ENCODE measurements at regions not wholly inside any gene's neighbourhood (a gene's known extent, or its start where the extent isn't known, plus 50 kb on each side); places are given as distances from the start of the nearest gene placed in this dataset.
A peak's percentile ranks its signal among the peaks of the same experiment; 100 is the strongest.

DNA sequence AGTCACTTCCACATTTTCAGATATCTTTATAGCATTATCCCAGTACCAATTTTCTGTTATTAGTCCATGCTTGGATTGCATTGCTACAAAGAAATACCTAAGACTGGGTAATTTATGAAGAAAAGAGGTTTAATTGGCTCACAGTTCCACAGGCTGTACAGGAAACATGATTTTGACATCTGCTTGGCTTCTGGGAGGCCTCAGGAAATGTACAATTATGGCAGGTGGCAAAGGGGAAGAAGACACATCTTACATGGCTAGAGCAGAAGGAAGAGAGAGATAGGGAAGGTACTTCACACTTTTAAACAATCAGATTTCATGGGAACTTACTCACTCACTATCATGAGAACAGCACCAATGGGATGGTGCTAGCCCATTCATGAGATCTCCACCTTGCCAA lies 172.3 kb upstream of the GPR149 start:
- Mint-ChIP-seq H3K4me1 (peaks cover 9% of the 10 kb centered on the region), H3K27ac (no peak overlapping the region), H3K36me3 (no peaks in the 10 kb centered on the region), H3K9me3 (peaks cover 2% of the 10 kb centered on the region), H3K4me3 (no peak overlapping the region), H3K27me3 (ENCODE audit: insufficient read depth, low read depth) (no peaks in the 10 kb centered on the region)
- TF ChIP-seq, protein P1, sequence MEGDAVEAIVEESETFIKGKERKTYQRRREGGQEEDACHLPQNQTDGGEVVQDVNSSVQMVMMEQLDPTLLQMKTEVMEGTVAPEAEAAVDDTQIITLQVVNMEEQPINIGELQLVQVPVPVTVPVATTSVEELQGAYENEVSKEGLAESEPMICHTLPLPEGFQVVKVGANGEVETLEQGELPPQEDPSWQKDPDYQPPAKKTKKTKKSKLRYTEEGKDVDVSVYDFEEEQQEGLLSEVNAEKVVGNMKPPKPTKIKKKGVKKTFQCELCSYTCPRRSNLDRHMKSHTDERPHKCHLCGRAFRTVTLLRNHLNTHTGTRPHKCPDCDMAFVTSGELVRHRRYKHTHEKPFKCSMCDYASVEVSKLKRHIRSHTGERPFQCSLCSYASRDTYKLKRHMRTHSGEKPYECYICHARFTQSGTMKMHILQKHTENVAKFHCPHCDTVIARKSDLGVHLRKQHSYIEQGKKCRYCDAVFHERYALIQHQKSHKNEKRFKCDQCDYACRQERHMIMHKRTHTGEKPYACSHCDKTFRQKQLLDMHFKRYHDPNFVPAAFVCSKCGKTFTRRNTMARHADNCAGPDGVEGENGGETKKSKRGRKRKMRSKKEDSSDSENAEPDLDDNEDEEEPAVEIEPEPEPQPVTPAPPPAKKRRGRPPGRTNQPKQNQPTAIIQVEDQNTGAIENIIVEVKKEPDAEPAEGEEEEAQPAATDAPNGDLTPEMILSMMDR (IDR thresholded peaks at IDR 0.05), result no peak
- TF ChIP-seq EZH2 (IDR thresholded peaks at IDR 0.05) (no peak), EZH2phosphoT487 (IDR thresholded peaks at IDR 0.05) (no peak)
- Histone ChIP-seq H3K4me1 (no peaks in the 10 kb centered on the region), H3K9ac (no peak overlapping the region), H3K27ac (no peak overlapping the region), H3F3A (ENCODE audit: low read depth) (peaks cover 9% of the 10 kb centered on the region), H2AFZ (replicated peaks) (no peak overlapping the region), H3K27me3 (no peaks in the 10 kb centered on the region), H3K4me3 (no peak overlapping the region), H3K9me3 (ENCODE audit: low read depth) (no peaks in the 10 kb centered on the region), H3K36me3 (no peaks in the 10 kb centered on the region), H4K20me1 (ENCODE audit: low read depth) (no peaks in the 10 kb centered on the region), H3K79me2 (ENCODE audit: low read depth) (no peaks in the 10 kb centered on the region), H3K4me2 (no peak overlapping the region)
- no peak for DNase-seq (ENCODE audit: low spot score)

DNA sequence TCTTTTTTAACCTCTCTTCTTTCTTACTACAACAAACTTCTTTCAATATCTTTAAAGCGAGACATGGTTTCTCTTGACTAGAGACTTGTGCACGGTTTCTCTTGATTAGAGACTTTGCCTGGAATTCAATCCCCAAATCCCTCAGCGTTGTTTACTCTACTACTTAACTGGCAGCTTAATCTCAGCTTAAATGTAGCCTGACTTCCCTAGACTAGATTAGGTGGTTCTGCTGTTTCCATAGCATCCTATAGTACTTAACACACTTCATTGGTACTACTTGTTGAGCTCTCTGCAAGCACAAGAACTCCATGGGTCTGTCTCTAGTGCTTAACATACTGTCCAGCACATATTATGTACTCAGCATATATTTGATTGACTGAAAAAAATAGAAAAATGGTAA lies 168.2 kb upstream of the GPR149 start:
- peaks cover 9% of the 10 kb centered on the region for H3K4me1 Mint-ChIP-seq
- H3K9ac ChIP-seq, result no peak overlapping the region
- no peaks in the 10 kb centered on the region for H3K9me3 ChIP-seq (ENCODE audit: low read depth)
- H3K79me2 ChIP-seq (ENCODE audit: low read depth), result no peaks in the 10 kb centered on the region
- DNase-seq (ENCODE audit: low spot score), result peak; percentile 52
- no peaks in the 10 kb centered on the region for H3K36me3 Mint-ChIP-seq
- H3K4me1 ChIP-seq, result no peaks in the 10 kb centered on the region
- no peaks in the 10 kb centered on the region for H4K20me1 ChIP-seq (ENCODE audit: low read depth)
- no peak overlapping the region for H3K4me2 ChIP-seq
- TF ChIP-seq, protein P1 (IDR thresholded peaks at IDR 0.05), result no peak
- TF ChIP-seq EZH2 (IDR thresholded peaks at IDR 0.05) (no peak), EZH2phosphoT487 (IDR thresholded peaks at IDR 0.05) (no peak)
- H3K27me3 ChIP-seq, result no peaks in the 10 kb centered on the region
- H3K4me3 ChIP-seq, result no peak overlapping the region
- no peak overlapping the region for H3K27ac Mint-ChIP-seq
- H3F3A ChIP-seq (ENCODE audit: low read depth), result peaks cover 9% of the 10 kb centered on the region
- H3K27me3 Mint-ChIP-seq (ENCODE audit: insufficient read depth, low read depth), result no peaks in the 10 kb centered on the region
- no peak overlapping the region for H3K4me3 Mint-ChIP-seq
- no peaks in the 10 kb centered on the region for H3K36me3 ChIP-seq
- H3K9me3 Mint-ChIP-seq, result peaks cover 2% of the 10 kb centered on the region
- H3K27ac ChIP-seq, result no peak overlapping the region
- no peak overlapping the region for H2AFZ ChIP-seq (replicated peaks)

DNA sequence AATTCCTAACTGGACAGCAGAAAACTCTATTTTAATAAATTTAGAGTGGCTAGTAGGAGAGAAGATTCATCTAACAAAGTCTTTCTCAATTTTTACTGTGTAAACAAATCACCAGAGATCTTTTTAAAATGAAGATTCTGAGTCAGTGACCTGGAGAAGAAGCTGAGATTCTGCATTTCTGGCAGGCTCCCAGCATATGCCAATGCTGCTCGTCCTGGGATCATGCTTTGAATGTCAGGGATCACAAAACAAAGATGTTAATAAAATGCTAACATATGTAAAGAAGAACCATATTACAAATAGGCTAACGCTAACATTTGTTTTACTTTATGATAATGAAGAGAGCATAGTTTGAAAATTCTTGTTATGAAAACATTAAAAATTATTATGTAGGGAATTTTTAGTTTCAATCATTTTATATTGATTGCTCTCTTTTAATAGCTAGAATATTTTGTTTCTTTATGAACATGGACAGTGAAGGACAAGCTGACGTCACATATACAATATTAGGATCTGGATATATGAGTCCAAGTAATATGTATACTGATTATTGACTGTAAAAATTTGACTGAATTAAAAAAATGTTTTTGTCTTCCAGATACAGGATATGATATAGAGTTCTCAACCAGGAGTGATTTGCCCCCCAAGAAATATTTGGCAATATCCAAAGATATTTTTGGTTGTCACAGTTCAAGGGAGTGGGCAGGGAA lies 160.8 kb upstream of the GPR149 start:
- Histone ChIP-seq H3K9ac (no peak overlapping the region), H3K4me3 (no peak overlapping the region), H3K27ac (no peak overlapping the region), H3K4me1 (no peaks in the 10 kb centered on the region), H3K9me3 (ENCODE audit: low read depth) (no peaks in the 10 kb centered on the region), H3F3A (ENCODE audit: low read depth) (no peaks in the 10 kb centered on the region), H4K20me1 (ENCODE audit: low read depth) (no peaks in the 10 kb centered on the region), H2AFZ (replicated peaks) (no peak overlapping the region), H3K36me3 (no peaks in the 10 kb centered on the region), H3K4me2 (no peak overlapping the region), H3K79me2 (ENCODE audit: low read depth) (no peaks in the 10 kb centered on the region), H3K27me3 (no peaks in the 10 kb centered on the region)
- TF ChIP-seq EZH2 (IDR thresholded peaks at IDR 0.05), result no peak
- Mint-ChIP-seq H3K36me3 (no peaks in the 10 kb centered on the region), H3K4me3 (no peak overlapping the region), H3K4me1 (no peaks in the 10 kb centered on the region), H3K27me3 (ENCODE audit: insufficient read depth, low read depth) (peaks cover 3% of the 10 kb centered on the region), H3K27ac (no peak overlapping the region), H3K9me3 (no peaks in the 10 kb centered on the region)
- no peak for DNase-seq (ENCODE audit: low spot score)

DNA sequence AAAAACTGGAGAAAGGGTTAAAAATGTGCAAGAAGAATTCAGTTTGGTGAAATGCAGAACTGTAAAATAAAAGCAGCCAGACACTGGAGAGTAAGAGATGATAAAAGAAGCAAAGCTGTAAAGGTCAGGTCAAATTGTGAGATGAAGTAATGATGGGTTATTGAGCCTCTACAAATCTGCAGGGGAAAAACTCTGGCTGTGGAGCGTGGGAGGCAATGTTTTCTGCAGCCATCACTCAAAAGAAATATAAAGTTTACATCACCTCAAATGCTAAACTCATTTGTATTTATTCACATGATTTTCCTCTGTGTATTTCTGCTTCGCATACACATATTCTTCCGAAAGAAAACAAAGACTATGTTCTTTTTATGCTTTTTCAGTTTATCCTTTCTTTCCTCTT lies 158.8 kb upstream of the GPR149 start:
- H3F3A ChIP-seq (ENCODE audit: low read depth), result no peaks in the 10 kb centered on the region
- no peaks in the 10 kb centered on the region for H3K36me3 Mint-ChIP-seq
- no peak overlapping the region for H3K9ac ChIP-seq
- H3K79me2 ChIP-seq (ENCODE audit: low read depth), result no peaks in the 10 kb centered on the region
- no peak overlapping the region for H3K4me3 ChIP-seq
- no peak for DNase-seq (ENCODE audit: low spot score)
- no peak overlapping the region for H3K4me2 ChIP-seq
- H3K4me1 Mint-ChIP-seq, result no peaks in the 10 kb centered on the region
- H3K27me3 Mint-ChIP-seq (ENCODE audit: insufficient read depth, low read depth), result peaks cover 3% of the 10 kb centered on the region
- peak overlapping the region; percentile 22 for H2AFZ ChIP-seq (replicated peaks)
- no peaks in the 10 kb centered on the region for H3K27me3 ChIP-seq
- no peaks in the 10 kb centered on the region for H4K20me1 ChIP-seq (ENCODE audit: low read depth)
- TF ChIP-seq, protein P1 (IDR thresholded peaks at IDR 0.05), result no peak
- TF ChIP-seq EZH2phosphoT487 (IDR thresholded peaks at IDR 0.05) (no peak), EZH2 (IDR thresholded peaks at IDR 0.05) (no peak)
- no peak overlapping the region for H3K27ac Mint-ChIP-seq
- H3K27ac ChIP-seq, result no peak overlapping the region
- no peaks in the 10 kb centered on the region for H3K36me3 ChIP-seq
- H3K4me1 ChIP-seq, result no peaks in the 10 kb centered on the region
- H3K9me3 Mint-ChIP-seq, result no peaks in the 10 kb centered on the region
- H3K9me3 ChIP-seq (ENCODE audit: low read depth), result no peaks in the 10 kb centered on the region
- no peak overlapping the region for H3K4me3 Mint-ChIP-seq

All from neural progenitor cell (in vitro differentiated cells).